NCI-H82 treated with DMSO at 0.1 percent for 48 hours (cell line): ENCODE measurements at regions not wholly inside any gene's neighbourhood (a gene's known extent, or its start where the extent isn't known, plus 50 kb on each side); places are given as distances from the start of the nearest gene placed in this dataset.

ENCODE experiments used
- DNase-seq: peaks from one replicate; lab custom pipeline; 2025; ENCODE audit not compliant: unreplicated experiment; lab: John Stamatoyannopoulos, UW

- no peak for DNase-seq
These were observed 122.8 kb downstream of the TMEM18 start for GRCh38 chr2:554444-554843.

- no peak for DNase-seq
These were observed 124.3 kb downstream of the TMEM18 start for GRCh38 chr2:552906-553305.

- DNase-seq = no peak
These were observed 125.6 kb downstream of the TMEM18 start for GRCh38 chr2:551621-552020.

GRCh38 chr2:550860-551567 lies 126.2 kb downstream of the TMEM18 start:
- no peak for DNase-seq

GRCh38 chr2:545711-546650 lies 131.2 kb downstream of the TMEM18 start:
- no peak for DNase-seq

- DNase-seq = no peak
These were observed 132.0 kb downstream of the TMEM18 start for GRCh38 chr2:545228-545627.

GRCh38 chr2:538646-539045 lies 138.6 kb downstream of the TMEM18 start:
- no peak for DNase-seq

GRCh38 chr2:535222-535621 lies 142.0 kb downstream of the TMEM18 start:
- no peak for DNase-seq

- no peak for DNase-seq
These were observed 147.4 kb downstream of the TMEM18 start for GRCh38 chr2:529852-530251.

- peak; percentile 18 for DNase-seq
These were observed 147.8 kb downstream of the TMEM18 start for GRCh38 chr2:529424-529823.

GRCh38 chr2:527581-527980 lies 149.6 kb downstream of the TMEM18 start:
- DNase-seq = no peak

GRCh38 chr2:526918-527317 lies 150.3 kb downstream of the TMEM18 start:
- DNase-seq = no peak

- no peak for DNase-seq
These were observed 151.6 kb downstream of the TMEM18 start for GRCh38 chr2:525611-526010.

- DNase-seq = no peak
These were observed 152.2 kb downstream of the TMEM18 start for GRCh38 chr2:525021-525420.

- DNase-seq = no peak
These were observed 152.8 kb downstream of the TMEM18 start for GRCh38 chr2:524442-524841.

GRCh38 chr2:523698-524270 lies 153.4 kb downstream of the TMEM18 start:
- no peak for DNase-seq

GRCh38 chr2:522776-523175 lies 154.4 kb downstream of the TMEM18 start:
- no peak for DNase-seq

GRCh38 chr2:521853-522530 lies 155.2 kb downstream of the TMEM18 start:
- no peak for DNase-seq

- DNase-seq = no peak
These were observed 156.4 kb downstream of the TMEM18 start for GRCh38 chr2:520663-521340.

- no peak for DNase-seq
These were observed 160.3 kb downstream of the TMEM18 start for GRCh38 chr2:516944-517343.

GRCh38 chr2:516131-516530 lies 161.1 kb downstream of the TMEM18 start:
- DNase-seq = no peak
